Heart left ventricle (tissue), 16 donors: ENCODE measurements at regions not wholly inside any gene's neighbourhood (a gene's known extent, or its start where the extent isn't known, plus 50 kb on each side); places are given as distances from the start of the nearest gene placed in this dataset.

ENCODE experiments used
- ATAC-seq, 4 donors: fragments of 200-7000 bp; cut with Tn5 transposase; one replicate each; pipeline ENCODE4 v1.9.1; 2020 to 2022; ENCODE audit warnings: moderate library complexity in 4 of 4, mild to moderate bottlenecking in 3 of 4, moderate number of reproducible peaks in 1 of 4
- DNase-seq, 5 donors: peaks; one replicate each; pipeline ENCODE4 v3.0.0-alpha.2; 2020
- H3K27ac ChIP-seq, 12 donors: fragments of 200-600 bp; sonication (generic) in 4 of 12; one replicate each; pipeline versions ENCODE4 v1.5.0 to v1.8.0; 2016 to 2022; ENCODE audit warnings: mild to moderate bottlenecking in 2 of 12
- H3K27me3 ChIP-seq, 9 donors: fragments of 200-600 bp; sonication (generic) in 2 of 9; one replicate each; pipeline versions ENCODE4 v1.5.1 to v1.8.0; 2016 to 2022; ENCODE audit warnings: mild to moderate bottlenecking in 3 of 9
- H3K36me3 ChIP-seq, 9 donors: fragments of 200-600 bp; sonication (generic) in 2 of 9; one replicate each; pipeline versions ENCODE4 v1.5.0 to v1.8.0; 2018 to 2022; ENCODE audit warnings: mild to moderate bottlenecking in 2 of 9
- H3K4me1 ChIP-seq, 12 donors: fragments of 200-600 bp; sonication (generic) in 4 of 12; one replicate each; pipeline versions ENCODE4 v1.5.0 to v1.8.0; 2016 to 2022; ENCODE audit warnings: mild to moderate bottlenecking in 3 of 12
- H3K4me3 ChIP-seq, 12 donors: fragments of 200-600 bp; sonication (generic) in 4 of 12; one replicate each; pipeline versions ENCODE4 v1.5.0 to v1.8.0; 2017 to 2022; ENCODE audit warnings: mild to moderate bottlenecking in 9 of 12, moderate library complexity in 4 of 12
- H3K9me3 ChIP-seq, 12 donors: fragments of 200-600 bp; sonication (generic) in 4 of 12; one replicate each; pipeline versions ENCODE4 v1.5.0 to v1.8.0; 2016 to 2022; ENCODE audit warnings: mild to moderate bottlenecking in 1 of 12
- CTCF ChIP-seq, 12 donors: fragments of 200-600 bp; sonication (generic) in 4 of 12; IDR thresholded peaks; one replicate each; pipeline versions ENCODE4 v1.5.0 to v1.8.0; 2018 to 2022; ENCODE audit warnings: antibody characterized with exemption in 12 of 12, mild to moderate bottlenecking in 5 of 12
- POLR2A ChIP-seq, 2 donors: fragments of 450-650 bp; IDR thresholded peaks; one replicate each; pipeline ENCODE4 v1.6.1; 2017; ENCODE audit warnings: antibody characterized with exemption in 2 of 2, mild to moderate bottlenecking in 2 of 2, moderate library complexity in 2 of 2
- WGBS, 4 donors: extraction: QIAGEN DNeasy Blood & Tissue Kit in 2 of 4; methylation state at CpG; one replicate each; pipeline versions ENCODE4 v1.1.5 to v1.1.7; 2013 to 2018; 5-methylcytosine and 5-hydroxymethylcytosine counted together
- intact Hi-C, 10 donors: fragments of 100-400 bp; cut with DNase I; formaldehyde crosslinking; loops; one replicate each; pipeline versions ENCODE4 v1.11.1 to v1.14.2; 2022
- donor health status: ischemic (EF 13 %, LVEDD 7.1; RV severe dilation, severe dysfunction).
- donor health status: healthy with polysubstance abuse.
- donor health status: DM: no; HTN: yes; CAD: no.
- donor health status: DM: no; HTN: no; CAD: no.
- donor health status: ischemic (EF 25% LVEDD 6.9; RV normal size, moderate dysfunction).
- donor health status: ischemic (EF 25% LVEDD 5.7; RV mildly dilated, moderate dysfunction).
- donor health status: healthy.
- donor health status: DM: yes; HTN: yes; CAD: no.
- donor health status: ischemic (EF 35%, LVEDD 5.7; RV mildly dilated, moderate dysfunction).
- donor health status: nonischemic (EF 11% LVEDD 7.7; RV severe dilation, severe dysfunction).
- donor health status: DM: yes; HTN: yes; CAD: no.
- donor health status: PGD.
- donor health status: ischemic (EF 29% LVEDD 5.4; RV normal size, mild dysfunction).
- donor health status: nonischemic (EF 23%, LVEDD 6.1; RV moderate dilation, normal function).

GRCh38 chr9:119951591-119951990, 582.4 kb upstream of the BRINP1 start:
- WGBS, 4 donors = 80 to 85% (median 82%) methylated on average over 3 of the region's 3 CpGs
- no peaks in the 10 kb centered on the region for H3K9me3 ChIP-seq
- no peak for TF ChIP-seq CTCF (IDR thresholded peaks at IDR 0.05)
- TF ChIP-seq POLR2A (IDR thresholded peaks at IDR 0.05) = no peak
- no peak for ATAC-seq
- H3K4me3 ChIP-seq = no peak overlapping the region
- H3K27me3 ChIP-seq = no peaks in the 10 kb centered on the region
- peaks cover 0 to 24% (median 0%) of the 10 kb centered on the region in 12 donors for H3K4me1 ChIP-seq
- H3K36me3 ChIP-seq = no peaks in the 10 kb centered on the region
- no peak for DNase-seq
- peak overlapping the region in 4 of 12 donors; percentile 25 to 70 (median 50) for H3K27ac ChIP-seq
- intact Hi-C loops = no loop called here

GRCh38 chr9:119951090-119951489, 581.9 kb upstream of the BRINP1 start:
- WGBS, 4 donors = 68 to 72% (median 68%) methylated on average over 1 of the region's 1 CpG
- no peak for TF ChIP-seq POLR2A (IDR thresholded peaks at IDR 0.05)
- no peak for TF ChIP-seq CTCF (IDR thresholded peaks at IDR 0.05)
- ATAC-seq (peak in 3 of 4 donors; percentile 45 to 63 (median 46)), DNase-seq (no peak)
- no peaks in the 10 kb centered on the region for H3K9me3 ChIP-seq
- intact Hi-C loops = no loop called here
- H3K36me3 ChIP-seq = no peaks in the 10 kb centered on the region
- peaks cover 0 to 20% (median 0%) of the 10 kb centered on the region in 12 donors for H3K4me1 ChIP-seq
- no peaks in the 10 kb centered on the region for H3K27me3 ChIP-seq
- no peak overlapping the region for H3K4me3 ChIP-seq
- peak overlapping the region in 4 of 12 donors; percentile 25 to 70 (median 50) for H3K27ac ChIP-seq

GRCh38 chr9:119945686-119946085, 576.5 kb upstream of the BRINP1 start:
- ATAC-seq = no peak
- H3K9me3 ChIP-seq = no peaks in the 10 kb centered on the region
- H3K4me1 ChIP-seq = peaks cover 0 to 16% (median 0%) of the 10 kb centered on the region in 12 donors
- WGBS, 4 donors = 59 to 63% (median 60%) methylated on average over 7 of the region's 7 CpGs
- no peaks in the 10 kb centered on the region for H3K36me3 ChIP-seq
- peaks cover 0 to 6% (median 0%) of the 10 kb centered on the region in 9 donors for H3K27me3 ChIP-seq
- TF ChIP-seq POLR2A (IDR thresholded peaks at IDR 0.05) (no peak), CTCF (IDR thresholded peaks at IDR 0.05) (no peak)
- no peak overlapping the region for H3K4me3 ChIP-seq
- no peak for DNase-seq
- intact Hi-C loops = no loop called here
- H3K27ac ChIP-seq = no peak overlapping the region

- H3K27me3 ChIP-seq = peaks cover 0 to 11% (median 0%) of the 10 kb centered on the region in 9 donors
- intact Hi-C loops = no loop called here
- H3K4me1 ChIP-seq = no peaks in the 10 kb centered on the region
- ATAC-seq = no peak
- H3K36me3 ChIP-seq = no peaks in the 10 kb centered on the region
- no peak overlapping the region for H3K4me3 ChIP-seq
- TF ChIP-seq CTCF (IDR thresholded peaks at IDR 0.05) = no peak
- TF ChIP-seq POLR2A (IDR thresholded peaks at IDR 0.05) = no peak
- WGBS, 4 donors = 57 to 82% (median 74%) methylated on average over 1 of the region's 1 CpG
- no peaks in the 10 kb centered on the region for H3K9me3 ChIP-seq
- DNase-seq = no peak
- H3K27ac ChIP-seq = no peak overlapping the region
Measured at GRCh38 chr9:119941091-119941490, 571.9 kb upstream of the BRINP1 start.
